ENCODE measurements at regions not wholly inside any gene's neighbourhood (a gene's known extent, or its start where the extent isn't known, plus 50 kb on each side); places are given as distances from the start of the nearest gene placed in this dataset.

DNA sequence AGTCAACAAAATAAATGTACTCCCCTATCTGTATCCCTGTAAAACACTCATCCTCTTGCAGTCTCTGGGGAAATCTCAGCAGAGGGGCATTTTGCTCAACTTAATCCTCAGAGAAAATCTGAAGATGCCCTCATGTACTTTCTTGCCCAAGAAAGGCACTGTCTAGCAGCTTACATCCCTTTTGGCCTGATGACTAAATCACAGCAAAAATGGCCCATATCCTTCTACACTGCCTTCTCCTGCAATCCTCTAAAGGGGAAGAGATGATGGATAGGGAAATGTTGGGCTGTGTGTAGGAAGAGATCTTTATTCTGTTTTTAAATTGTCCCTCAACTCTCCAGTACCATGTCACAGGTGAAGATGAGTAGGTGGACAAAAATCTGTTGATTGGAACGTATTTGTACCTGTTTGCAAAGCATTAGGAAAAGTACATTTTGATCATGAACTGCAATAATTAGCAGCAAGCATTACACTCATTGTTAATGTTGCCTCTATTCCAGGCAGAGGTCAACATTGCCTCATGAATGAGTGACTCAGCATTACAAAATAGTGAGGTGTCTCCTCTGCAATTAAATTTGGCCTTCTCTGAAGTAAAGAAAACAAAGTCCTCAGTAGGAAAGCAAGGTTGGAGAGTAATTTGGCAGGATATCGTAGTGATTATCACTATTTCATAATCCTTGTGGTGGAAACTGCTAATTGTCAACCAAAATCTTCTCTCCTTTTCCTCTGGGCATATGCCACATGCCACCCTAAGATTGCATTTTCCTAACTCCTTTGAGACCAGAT lies 172.4 kb upstream of the CAND1 start:
- POLR2A ChIA-PET = no interaction called here
- no peaks in the 10 kb centered on the region for H3K4me1 ChIP-seq (ENCODE audit: insufficient read depth, low read length)
- no peak for ATAC-seq (ENCODE audit: poor library complexity)
- H3K9me3 ChIP-seq (ENCODE audit: control insufficient read depth in 1 of 2, insufficient read depth in 1 of 2, low read length in 2 of 2) = no peaks in the 10 kb centered on the region
- DNase-seq = no peak
- Mint-ChIP-seq H3K36me3 (ENCODE audit: low read depth) (no peaks in the 10 kb centered on the region), H3K27ac (no peak overlapping the region), H3K9me3 (no peaks in the 10 kb centered on the region), H3K27me3 (no peaks in the 10 kb centered on the region), H3K4me1 (ENCODE audit: low read depth) (no peaks in the 10 kb centered on the region), H3K4me3 (no peak overlapping the region)
- CTCF ChIA-PET = no interaction called here
- intact Hi-C loops (cut with DNase I, micrococcal nuclease) = no loop called here
- H3K27ac ChIP-seq (ENCODE audit: low read depth in 1 of 2, low read length in 2 of 2) = no peak overlapping the region
- no peak overlapping the region for H3K4me3 ChIP-seq (ENCODE audit: low read length)
- no peaks in the 10 kb centered on the region for H3K36me3 ChIP-seq (ENCODE audit: insufficient read depth, low read length)
- TF ChIP-seq, protein P1, sequence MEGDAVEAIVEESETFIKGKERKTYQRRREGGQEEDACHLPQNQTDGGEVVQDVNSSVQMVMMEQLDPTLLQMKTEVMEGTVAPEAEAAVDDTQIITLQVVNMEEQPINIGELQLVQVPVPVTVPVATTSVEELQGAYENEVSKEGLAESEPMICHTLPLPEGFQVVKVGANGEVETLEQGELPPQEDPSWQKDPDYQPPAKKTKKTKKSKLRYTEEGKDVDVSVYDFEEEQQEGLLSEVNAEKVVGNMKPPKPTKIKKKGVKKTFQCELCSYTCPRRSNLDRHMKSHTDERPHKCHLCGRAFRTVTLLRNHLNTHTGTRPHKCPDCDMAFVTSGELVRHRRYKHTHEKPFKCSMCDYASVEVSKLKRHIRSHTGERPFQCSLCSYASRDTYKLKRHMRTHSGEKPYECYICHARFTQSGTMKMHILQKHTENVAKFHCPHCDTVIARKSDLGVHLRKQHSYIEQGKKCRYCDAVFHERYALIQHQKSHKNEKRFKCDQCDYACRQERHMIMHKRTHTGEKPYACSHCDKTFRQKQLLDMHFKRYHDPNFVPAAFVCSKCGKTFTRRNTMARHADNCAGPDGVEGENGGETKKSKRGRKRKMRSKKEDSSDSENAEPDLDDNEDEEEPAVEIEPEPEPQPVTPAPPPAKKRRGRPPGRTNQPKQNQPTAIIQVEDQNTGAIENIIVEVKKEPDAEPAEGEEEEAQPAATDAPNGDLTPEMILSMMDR (IDR thresholded peaks at IDR 0.05) = no peak
- H3K27me3 ChIP-seq (ENCODE audit: control insufficient read depth in 1 of 2, insufficient read depth in 2 of 2, low read length in 2 of 2) = no peaks in the 10 kb centered on the region

DNA sequence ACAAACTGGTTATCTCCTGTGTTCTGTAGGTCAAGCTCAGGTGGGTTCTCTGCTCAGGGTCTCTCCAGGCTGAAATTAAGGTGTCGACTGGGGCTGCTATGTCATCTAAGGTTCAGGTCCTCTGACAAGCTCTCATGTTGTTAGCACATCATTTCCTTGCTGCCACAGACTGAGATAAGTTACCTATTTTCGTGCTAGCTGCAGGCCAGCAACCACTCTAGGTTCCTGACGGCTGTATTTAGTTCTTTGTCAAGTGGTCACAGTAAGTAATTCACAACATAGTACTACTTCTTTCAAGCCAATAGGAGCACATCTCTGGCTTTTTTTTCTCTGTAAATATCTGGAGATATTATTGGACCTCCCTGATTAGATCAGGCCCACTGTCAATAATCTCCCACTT lies 169.3 kb upstream of the CAND1 start:
- H3K9me3 ChIP-seq (ENCODE audit: control insufficient read depth in 1 of 2, insufficient read depth in 1 of 2, low read length in 2 of 2) = peaks cover 0 to 5% of the 10 kb centered on the region in 2 experiments
- H3K4me1 Mint-ChIP-seq (ENCODE audit: low read depth) = no peaks in the 10 kb centered on the region
- ATAC-seq (ENCODE audit: poor library complexity) (no peak), DNase-seq (no peak)
- no peaks in the 10 kb centered on the region for H3K27me3 ChIP-seq (ENCODE audit: control insufficient read depth in 1 of 2, insufficient read depth in 2 of 2, low read length in 2 of 2)
- H3K4me1 ChIP-seq (ENCODE audit: insufficient read depth, low read length) = no peaks in the 10 kb centered on the region
- no peak overlapping the region for H3K4me3 Mint-ChIP-seq
- ChIA-PET CTCF (no interaction called here), POLR2A (no interaction called here)
- peaks cover 3% of the 10 kb centered on the region for H3K9me3 Mint-ChIP-seq
- H3K27me3 Mint-ChIP-seq = no peaks in the 10 kb centered on the region
- no peak overlapping the region for H3K27ac ChIP-seq (ENCODE audit: low read depth in 1 of 2, low read length in 2 of 2)
- no peak overlapping the region for H3K4me3 ChIP-seq (ENCODE audit: low read length)
- H3K36me3 ChIP-seq (ENCODE audit: insufficient read depth, low read length) = no peaks in the 10 kb centered on the region
- TF ChIP-seq, protein P1 (IDR thresholded peaks at IDR 0.05) = no peak
- no peaks in the 10 kb centered on the region for H3K36me3 Mint-ChIP-seq (ENCODE audit: low read depth)
- H3K27ac Mint-ChIP-seq = no peak overlapping the region
- intact Hi-C loops (cut with DNase I, micrococcal nuclease) = no loop called here

DNA sequence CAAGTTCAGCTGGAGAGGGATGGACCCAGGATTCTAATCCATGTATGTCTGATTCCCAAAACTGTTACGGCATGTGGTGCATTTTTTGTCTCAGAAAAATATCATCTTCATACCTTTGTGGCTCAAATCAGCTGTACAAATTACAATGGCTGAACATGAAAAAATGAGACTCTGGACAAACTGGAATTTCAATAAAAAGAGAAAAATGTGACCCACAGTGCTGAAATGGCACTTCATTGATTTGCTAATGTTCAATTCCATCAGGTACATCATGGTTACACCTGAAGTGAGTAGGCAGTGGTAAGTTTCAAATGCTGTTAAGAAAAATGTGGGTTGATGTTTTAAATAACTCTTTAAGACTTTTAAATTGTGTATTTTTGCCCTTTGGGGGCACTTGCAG lies 165.6 kb upstream of the CAND1 start:
- intact Hi-C loops (cut with DNase I, micrococcal nuclease) = no loop called here
- ChIA-PET POLR2A (no interaction called here), CTCF (no interaction called here)
- Mint-ChIP-seq H3K36me3 (ENCODE audit: low read depth) (no peaks in the 10 kb centered on the region), H3K27ac (no peak overlapping the region), H3K9me3 (peaks cover 18% of the 10 kb centered on the region), H3K4me1 (ENCODE audit: low read depth) (no peaks in the 10 kb centered on the region), H3K27me3 (no peaks in the 10 kb centered on the region), H3K4me3 (no peak overlapping the region)
- Histone ChIP-seq H3K27ac (ENCODE audit: low read depth in 1 of 2, low read length in 2 of 2) (no peak overlapping the region), H3K9me3 (ENCODE audit: control insufficient read depth in 1 of 2, insufficient read depth in 1 of 2, low read length in 2 of 2) (peaks cover 13 to 16% of the 10 kb centered on the region in 2 experiments), H3K27me3 (ENCODE audit: control insufficient read depth in 1 of 2, insufficient read depth in 2 of 2, low read length in 2 of 2) (peaks cover 4 to 6% of the 10 kb centered on the region in 2 experiments), H3K36me3 (ENCODE audit: insufficient read depth, low read length) (no peaks in the 10 kb centered on the region), H3K4me1 (ENCODE audit: insufficient read depth, low read length) (no peaks in the 10 kb centered on the region), H3K4me3 (ENCODE audit: low read length) (no peak overlapping the region)
- ATAC-seq (ENCODE audit: poor library complexity) = no peak
- TF ChIP-seq, protein P1 (IDR thresholded peaks at IDR 0.05) = no peak
- DNase-seq = no peak
